ENCODE measurements at regions not wholly inside any gene's neighbourhood (a gene's known extent, or its start where the extent isn't known, plus 50 kb on each side); places are given as distances from the start of the nearest gene placed in this dataset.
"Not testable (repeated sequence)": the region's sequence is repeated elsewhere in the genome, so short reads cannot be mapped to it uniquely, and the experiment has no call there.

GRCh38 chr2:190150413-190150812 lies 87.9 kb upstream of the MSTN start:
- DNase-seq (ENCODE audit: insufficient read length, low spot score) (no peak), FAIRE-seq (no peak)

GRCh38 chr2:190149908-190150307 lies 87.4 kb upstream of the MSTN start:
- DNase-seq (ENCODE audit: insufficient read length, low spot score), result no peak
- no peak for FAIRE-seq

- FAIRE-seq (no peak), DNase-seq (ENCODE audit: insufficient read length, low spot score) (no peak)
Measured at GRCh38 chr2:190149200-190149599, 86.7 kb upstream of the MSTN start.

GRCh38 chr2:190146109-190146508 lies 83.6 kb upstream of the MSTN start:
- FAIRE-seq; DNase-seq (ENCODE audit: insufficient read length, low spot score): not testable (repeated sequence)

GRCh38 chr2:190140474-190140873 lies 77.9 kb upstream of the MSTN start:
- FAIRE-seq; DNase-seq (ENCODE audit: insufficient read length, low spot score): not testable (repeated sequence)

GRCh38 chr2:190139371-190139770 lies 76.8 kb upstream of the MSTN start:
- FAIRE-seq (no peak), DNase-seq (ENCODE audit: insufficient read length, low spot score) (no peak)

- no peak for DNase-seq (ENCODE audit: insufficient read length, low spot score)
- FAIRE-seq, result no peak
Measured at GRCh38 chr2:190138032-190138431, 75.5 kb upstream of the MSTN start.

GRCh38 chr2:190137561-190137960 lies 75.0 kb upstream of the MSTN start:
- no peak for FAIRE-seq
- no peak for DNase-seq (ENCODE audit: insufficient read length, low spot score)

GRCh38 chr2:190136825-190137224 lies 74.3 kb upstream of the MSTN start:
- DNase-seq (ENCODE audit: insufficient read length, low spot score) (no peak), FAIRE-seq (no peak)

- FAIRE-seq (no peak), DNase-seq (ENCODE audit: insufficient read length, low spot score) (no peak)
Measured at GRCh38 chr2:190136259-190136658, 73.7 kb upstream of the MSTN start.

- FAIRE-seq, result no peak
Measured at GRCh38 chr2:190129421-190130199, 67.1 kb upstream of the MSTN start.

GRCh38 chr2:190127651-190128050 lies 65.1 kb upstream of the MSTN start:
- no peak for DNase-seq (ENCODE audit: insufficient read length, low spot score)
- no peak for FAIRE-seq

More at GRCh38 chr2:190129421-190130199, 67.1 kb upstream of the MSTN start:
- DNase-seq (ENCODE audit: insufficient read length, low spot score), result no peak

- FAIRE-seq (no peak), DNase-seq (ENCODE audit: insufficient read length, low spot score) (no peak)
Measured at GRCh38 chr2:190126798-190127197, 64.3 kb upstream of the MSTN start.

- FAIRE-seq (no peak), DNase-seq (ENCODE audit: insufficient read length, low spot score) (no peak)
Measured at GRCh38 chr2:190123956-190124355, 61.4 kb upstream of the MSTN start.

GRCh38 chr2:190121971-190122370 lies 59.4 kb upstream of the MSTN start:
- peak; percentile 24 for DNase-seq (ENCODE audit: insufficient read length, low spot score)
- no peak for FAIRE-seq

GRCh38 chr2:190121305-190121704 lies 58.8 kb upstream of the MSTN start:
- DNase-seq (ENCODE audit: insufficient read length, low spot score), result no peak
- no peak for FAIRE-seq

GRCh38 chr2:190119923-190120590 lies 57.5 kb upstream of the MSTN start:
- no peak for FAIRE-seq

GRCh38 chr2:190119257-190119656 lies 56.7 kb upstream of the MSTN start:
- FAIRE-seq (no peak), DNase-seq (ENCODE audit: insufficient read length, low spot score) (no peak)

More at GRCh38 chr2:190119923-190120590, 57.5 kb upstream of the MSTN start:
- no peak for DNase-seq (ENCODE audit: insufficient read length, low spot score)

GRCh38 chr2:190117305-190117704 lies 54.8 kb upstream of the MSTN start:
- DNase-seq (ENCODE audit: insufficient read length, low spot score), result no peak
- no peak for FAIRE-seq

GRCh38 chr2:190113000-190113399 lies 50.5 kb upstream of the MSTN start:
- DNase-seq (ENCODE audit: insufficient read length, low spot score), result no peak
- FAIRE-seq, result no peak
